Upper lobe of left lung (tissue), 6 donors: ENCODE measurements at regions not wholly inside any gene's neighbourhood (a gene's known extent, or its start where the extent isn't known, plus 50 kb on each side); places are given as distances from the start of the nearest gene placed in this dataset.
"Not testable (repeated sequence)": the region's sequence is repeated elsewhere in the genome, so short reads cannot be mapped to it uniquely, and the experiment has no call there.

Experiments used
- ATAC-seq, 2 donors: fragments of 200-7000 bp; cut with Tn5 transposase; one replicate each; pipeline ENCODE4 v1.9.1; 2022; ENCODE audit warnings: mild to moderate bottlenecking in 2 of 2, moderate library complexity in 2 of 2; ENCODE audit not compliant: low FRiP score in 2 of 2
- DNase-seq, 2 donors: peaks; one replicate each; pipeline ENCODE4 v3.0.0-alpha.2; 2019 to 2020
- H3K27ac ChIP-seq, 4 donors: fragments of 200-600 bp; sonication (generic); one replicate each; pipeline ENCODE4 v1.5.1; 2016 to 2019
- H3K27me3 ChIP-seq, 4 donors: fragments of 200-600 bp; sonication (generic); one replicate each; pipeline ENCODE4 v1.5.1; 2017 to 2019
- H3K36me3 ChIP-seq, 4 donors: fragments of 200-600 bp; sonication (generic); one replicate each; pipeline ENCODE4 v1.5.1; 2016 to 2019
- H3K4me1 ChIP-seq, 4 donors: fragments of 200-600 bp; sonication (generic); one replicate each; pipeline ENCODE4 v1.5.1; 2018 to 2019
- H3K4me3 ChIP-seq, 4 donors: fragments of 200-600 bp; sonication (generic); one replicate each; pipeline ENCODE4 v1.5.1; 2017 to 2019; ENCODE audit warnings: mild to moderate bottlenecking in 2 of 4, moderate library complexity in 1 of 4
- H3K9me3 ChIP-seq, 4 donors: fragments of 200-600 bp; sonication (generic); one replicate each; pipeline ENCODE4 v1.5.1; 2018 to 2019
- EP300 ChIP-seq, 4 donors: sonication (generic); formaldehyde crosslinking; IDR thresholded peaks; one replicate each; pipeline ENCODE4 v1.5.1; 2017; ENCODE audit warnings: antibody characterized with exemption in 4 of 4, control low read depth in 2 of 4
- POLR2A ChIP-seq, 4 donors: fragments of 450-650 bp; IDR thresholded peaks; one replicate each; pipeline ENCODE4 v1.5.1; 2016 to 2017; ENCODE audit warnings: antibody characterized with exemption in 4 of 4, mild to moderate bottlenecking in 2 of 4
- POLR2AphosphoS5 ChIP-seq, 2 donors: sonication (generic); formaldehyde crosslinking; IDR thresholded peaks; one replicate each; pipeline ENCODE4 v1.5.1; 2017; ENCODE audit warnings: antibody characterized with exemption in 2 of 2
- WGBS, 2 donors: methylation state at CpG; one replicate each; pipeline ENCODE4 v1.1.5; 2017 to 2018; 5-methylcytosine and 5-hydroxymethylcytosine counted together
- TF ChIP-seq, protein P1 (sequence below), 6 experiments: fragments of 450-650 bp in 4 of 6; fragments of 200-600 bp in 2 of 6; sonication (generic) in 2 of 6; IDR thresholded peaks; one replicate each; pipeline ENCODE4 v1.5.1; 2016 to 2019; ENCODE audit warnings: antibody characterized with exemption in 6 of 6
- donor health status: DM: no; HTN: no; CAD: no; lungs with moderate emphysema.
- donor health status: DM: no; HTN: yes; CAD: no; lungs with severe emphysema.

GRCh38 chr6:126963077-126963809 lies 155.2 kb upstream of the RSPO3 start:
- no peak for DNase-seq
- Histone ChIP-seq H3K4me1 (no peaks in the 10 kb centered on the region), H3K27me3 (no peaks in the 10 kb centered on the region), H3K9me3 (no peaks in the 10 kb centered on the region), H3K27ac (no peak overlapping the region), H3K4me3 (no peak overlapping the region), H3K36me3 (no peaks in the 10 kb centered on the region)
- TF ChIP-seq POLR2A (IDR thresholded peaks at IDR 0.05) (no peak), EP300 (IDR thresholded peaks at IDR 0.05) (no peak), POLR2AphosphoS5 (IDR thresholded peaks at IDR 0.05) (no peak)
- TF ChIP-seq, protein P1, sequence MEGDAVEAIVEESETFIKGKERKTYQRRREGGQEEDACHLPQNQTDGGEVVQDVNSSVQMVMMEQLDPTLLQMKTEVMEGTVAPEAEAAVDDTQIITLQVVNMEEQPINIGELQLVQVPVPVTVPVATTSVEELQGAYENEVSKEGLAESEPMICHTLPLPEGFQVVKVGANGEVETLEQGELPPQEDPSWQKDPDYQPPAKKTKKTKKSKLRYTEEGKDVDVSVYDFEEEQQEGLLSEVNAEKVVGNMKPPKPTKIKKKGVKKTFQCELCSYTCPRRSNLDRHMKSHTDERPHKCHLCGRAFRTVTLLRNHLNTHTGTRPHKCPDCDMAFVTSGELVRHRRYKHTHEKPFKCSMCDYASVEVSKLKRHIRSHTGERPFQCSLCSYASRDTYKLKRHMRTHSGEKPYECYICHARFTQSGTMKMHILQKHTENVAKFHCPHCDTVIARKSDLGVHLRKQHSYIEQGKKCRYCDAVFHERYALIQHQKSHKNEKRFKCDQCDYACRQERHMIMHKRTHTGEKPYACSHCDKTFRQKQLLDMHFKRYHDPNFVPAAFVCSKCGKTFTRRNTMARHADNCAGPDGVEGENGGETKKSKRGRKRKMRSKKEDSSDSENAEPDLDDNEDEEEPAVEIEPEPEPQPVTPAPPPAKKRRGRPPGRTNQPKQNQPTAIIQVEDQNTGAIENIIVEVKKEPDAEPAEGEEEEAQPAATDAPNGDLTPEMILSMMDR (IDR thresholded peaks at IDR 0.05) = no peak
- no peak for ATAC-seq
- 75 to 78% methylated on average over 8 of the region's 8 CpGs for WGBS, 2 donors

- Histone ChIP-seq H3K9me3 (no peaks in the 10 kb centered on the region), H3K27me3 (no peaks in the 10 kb centered on the region), H3K4me3 (no peak overlapping the region), H3K36me3 (no peaks in the 10 kb centered on the region), H3K4me1 (no peaks in the 10 kb centered on the region), H3K27ac (no peak overlapping the region)
- DNase-seq = no peak
- no peak for ATAC-seq
- WGBS, 2 donors = 51 to 58% methylated on average over 3 of the region's 3 CpGs
- TF ChIP-seq EP300 (IDR thresholded peaks at IDR 0.05) (no peak), POLR2A (IDR thresholded peaks at IDR 0.05) (no peak), POLR2AphosphoS5 (IDR thresholded peaks at IDR 0.05) (no peak)
- TF ChIP-seq, protein P1 (IDR thresholded peaks at IDR 0.05) = no peak
Measured at GRCh38 chr6:126967296-126968005, 151.0 kb upstream of the RSPO3 start.

DNA sequence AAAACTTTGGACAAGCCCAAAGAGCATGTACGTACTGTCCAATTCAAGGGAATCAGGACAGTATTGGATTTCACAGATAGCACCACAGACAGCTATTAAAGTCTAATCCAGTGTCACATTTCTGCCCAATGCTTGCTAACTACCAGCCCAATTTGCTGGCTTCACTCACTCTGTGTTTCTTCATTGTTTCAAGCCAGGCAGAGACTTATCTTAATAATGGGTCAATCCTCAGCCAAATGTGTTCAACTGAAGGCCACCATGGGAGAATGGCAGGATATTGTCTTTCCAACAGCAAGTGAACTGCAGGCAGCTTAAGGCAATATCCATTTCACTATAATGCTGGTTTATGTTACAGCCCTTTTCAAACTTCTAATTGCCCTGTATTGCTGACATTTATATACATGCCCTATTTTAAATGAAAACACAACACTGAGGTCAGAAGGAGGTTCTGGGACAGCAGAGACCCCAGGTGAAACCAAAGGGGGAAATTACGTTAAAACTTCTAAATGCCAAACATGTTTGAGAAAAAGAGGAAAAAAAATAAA lies 142.1 kb upstream of the RSPO3 start:
- no peak for ATAC-seq

DNA sequence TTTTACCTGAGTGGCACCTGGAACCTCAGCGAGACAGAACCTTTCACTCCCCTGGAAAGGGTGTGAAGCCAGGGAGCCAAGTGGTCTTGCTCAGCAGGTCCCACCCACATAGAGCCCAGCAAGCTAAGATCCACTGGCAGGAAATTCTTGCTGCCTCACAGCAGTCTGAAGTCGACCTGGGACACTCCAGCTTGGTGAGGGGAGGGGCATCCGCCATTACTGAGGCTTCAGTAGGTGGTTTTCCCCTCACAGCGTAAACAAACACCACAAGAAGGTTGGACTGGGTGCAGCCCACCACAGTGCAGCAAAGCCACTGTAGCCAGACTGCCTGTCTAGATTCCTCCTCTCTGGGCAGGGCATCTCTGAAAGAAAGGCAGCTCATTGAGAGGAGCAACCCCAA lies 134.7 kb upstream of the RSPO3 start:
- no peaks in the 10 kb centered on the region for H3K9me3 ChIP-seq
- H3K36me3 ChIP-seq = no peaks in the 10 kb centered on the region
- H3K27ac ChIP-seq = no peak overlapping the region
- no peaks in the 10 kb centered on the region for H3K4me1 ChIP-seq
- 62 to 73% methylated on average over 3 to 4 of the region's 4 CpGs for WGBS, 2 donors
- H3K4me3 ChIP-seq = no peak overlapping the region
- H3K27me3 ChIP-seq = no peaks in the 10 kb centered on the region
- TF ChIP-seq EP300 (IDR thresholded peaks at IDR 0.05) (no peak), POLR2A (IDR thresholded peaks at IDR 0.05) (no peak), POLR2AphosphoS5 (IDR thresholded peaks at IDR 0.05) (no peak)
- TF ChIP-seq, protein P1 (IDR thresholded peaks at IDR 0.05) = no peak
- DNase-seq (no peak), ATAC-seq (no peak)

More for the DNA sequence above, 142.1 kb upstream of the RSPO3 start:
- Histone ChIP-seq H3K27me3 (no peaks in the 10 kb centered on the region), H3K27ac (no peak overlapping the region), H3K36me3 (no peaks in the 10 kb centered on the region), H3K9me3 (no peaks in the 10 kb centered on the region), H3K4me1 (no peaks in the 10 kb centered on the region), H3K4me3 (no peak overlapping the region)
- WGBS, 2 donors = 65 to 85% methylated on average over 2 of the region's 2 CpGs
- DNase-seq = no peak
- TF ChIP-seq POLR2AphosphoS5 (IDR thresholded peaks at IDR 0.05) = no peak
- no peak for TF ChIP-seq POLR2A (IDR thresholded peaks at IDR 0.05)

- not testable (repeated sequence) for H3K36me3 ChIP-seq, H3K4me3 ChIP-seq, DNase-seq, H3K4me1 ChIP-seq, H3K27ac ChIP-seq, H3K27me3 ChIP-seq, ATAC-seq, H3K9me3 ChIP-seq
- 95 to 96% methylated on average over 1 of the region's 1 CpG for WGBS, 2 donors
Measured at GRCh38 chr6:126988125-126988524, 130.3 kb upstream of the RSPO3 start.
